ENCODE measurements at regions not wholly inside any gene's neighbourhood (a gene's known extent, or its start where the extent isn't known, plus 50 kb on each side); places are given as distances from the start of the nearest gene placed in this dataset.

DNA sequence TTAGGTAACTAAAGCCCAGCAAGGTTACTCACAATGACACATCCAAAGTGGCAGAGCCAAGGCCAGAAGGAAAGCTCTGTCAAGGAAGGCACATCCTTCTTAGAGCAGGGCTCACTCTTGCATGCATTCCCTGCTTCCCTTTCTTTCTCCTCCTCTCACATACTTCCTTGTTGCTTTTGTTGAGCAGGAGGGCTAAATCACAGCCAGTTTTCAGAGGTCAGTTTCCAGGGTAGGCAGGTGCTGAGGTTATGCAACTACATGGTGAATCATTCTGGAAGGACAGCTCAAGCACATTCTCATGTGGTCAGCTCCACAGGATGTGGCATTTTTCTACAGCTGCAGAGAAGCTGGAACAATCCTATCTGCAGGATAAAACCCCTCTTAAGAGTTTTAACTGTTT lies 275.6 kb downstream of the ZNF621 start:
- TF ChIP-seq, protein P1, sequence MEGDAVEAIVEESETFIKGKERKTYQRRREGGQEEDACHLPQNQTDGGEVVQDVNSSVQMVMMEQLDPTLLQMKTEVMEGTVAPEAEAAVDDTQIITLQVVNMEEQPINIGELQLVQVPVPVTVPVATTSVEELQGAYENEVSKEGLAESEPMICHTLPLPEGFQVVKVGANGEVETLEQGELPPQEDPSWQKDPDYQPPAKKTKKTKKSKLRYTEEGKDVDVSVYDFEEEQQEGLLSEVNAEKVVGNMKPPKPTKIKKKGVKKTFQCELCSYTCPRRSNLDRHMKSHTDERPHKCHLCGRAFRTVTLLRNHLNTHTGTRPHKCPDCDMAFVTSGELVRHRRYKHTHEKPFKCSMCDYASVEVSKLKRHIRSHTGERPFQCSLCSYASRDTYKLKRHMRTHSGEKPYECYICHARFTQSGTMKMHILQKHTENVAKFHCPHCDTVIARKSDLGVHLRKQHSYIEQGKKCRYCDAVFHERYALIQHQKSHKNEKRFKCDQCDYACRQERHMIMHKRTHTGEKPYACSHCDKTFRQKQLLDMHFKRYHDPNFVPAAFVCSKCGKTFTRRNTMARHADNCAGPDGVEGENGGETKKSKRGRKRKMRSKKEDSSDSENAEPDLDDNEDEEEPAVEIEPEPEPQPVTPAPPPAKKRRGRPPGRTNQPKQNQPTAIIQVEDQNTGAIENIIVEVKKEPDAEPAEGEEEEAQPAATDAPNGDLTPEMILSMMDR (IDR thresholded peaks at IDR 0.05; ENCODE audit: low read depth, low read length) = no peak
- H3K4me3 ChIP-seq = no peak overlapping the region
- peak in 1 of 2 donors; percentile 94 for DNase-seq (ENCODE audit: low read depth in 1 of 2, low spot score in 1 of 2)
- no peaks in the 10 kb centered on the region for H3K36me3 ChIP-seq
- peak overlapping the region; percentile 10 for H3K27ac ChIP-seq
- no peaks in the 10 kb centered on the region for H3K27me3 ChIP-seq
- peaks cover 15% of the 10 kb centered on the region for H3K4me1 ChIP-seq (ENCODE audit: low read depth)
- H3K9me3 ChIP-seq (ENCODE audit: low read depth) = no peaks in the 10 kb centered on the region

DNA sequence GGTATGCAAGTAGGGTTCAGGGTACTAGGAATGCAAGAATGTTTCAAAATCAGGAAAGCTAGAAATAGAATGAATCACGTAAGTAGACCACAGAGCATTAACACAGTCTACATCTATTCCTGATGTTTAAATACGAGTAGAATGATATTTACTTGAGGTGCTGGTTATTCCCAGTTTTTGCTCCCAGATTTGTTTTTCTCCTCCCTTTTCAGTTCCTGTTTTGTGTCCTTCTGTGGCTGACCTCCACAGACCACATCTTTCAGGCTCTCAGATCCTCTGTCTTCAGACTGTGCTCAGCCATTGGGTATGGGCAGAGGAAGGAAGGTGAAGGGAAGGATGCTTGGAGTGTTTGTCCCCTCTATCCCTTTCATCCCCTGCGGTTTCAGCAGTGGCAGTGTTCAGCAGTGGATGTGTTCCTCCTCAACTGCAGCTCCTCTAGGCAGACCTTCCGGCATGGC lies 276.6 kb downstream of the ZNF621 start:
- no peaks in the 10 kb centered on the region for H3K9me3 ChIP-seq (ENCODE audit: low read depth)
- no peak overlapping the region for H3K4me3 ChIP-seq
- peaks cover 15% of the 10 kb centered on the region for H3K4me1 ChIP-seq (ENCODE audit: low read depth)
- no peaks in the 10 kb centered on the region for H3K36me3 ChIP-seq
- TF ChIP-seq, protein P1 (IDR thresholded peaks at IDR 0.05; ENCODE audit: low read depth, low read length) = no peak
- H3K27me3 ChIP-seq = no peaks in the 10 kb centered on the region
- no peak overlapping the region for H3K27ac ChIP-seq
- DNase-seq (ENCODE audit: low read depth in 1 of 2, low spot score in 1 of 2) = peak in 1 of 2 donors; percentile 21

GRCh38 chr3:40803311-40803710 lies 278.6 kb downstream of the ZNF621 start:
- TF ChIP-seq, protein P1 (IDR thresholded peaks at IDR 0.05; ENCODE audit: low read depth, low read length) = no peak
- DNase-seq (ENCODE audit: low read depth in 1 of 2, low spot score in 1 of 2) = no peak
- H3K36me3 ChIP-seq = no peaks in the 10 kb centered on the region
- H3K27me3 ChIP-seq = no peaks in the 10 kb centered on the region
- no peak overlapping the region for H3K27ac ChIP-seq
- no peak overlapping the region for H3K4me3 ChIP-seq
- H3K4me1 ChIP-seq (ENCODE audit: low read depth) = peaks cover 15% of the 10 kb centered on the region
- H3K9me3 ChIP-seq (ENCODE audit: low read depth) = no peaks in the 10 kb centered on the region

DNA sequence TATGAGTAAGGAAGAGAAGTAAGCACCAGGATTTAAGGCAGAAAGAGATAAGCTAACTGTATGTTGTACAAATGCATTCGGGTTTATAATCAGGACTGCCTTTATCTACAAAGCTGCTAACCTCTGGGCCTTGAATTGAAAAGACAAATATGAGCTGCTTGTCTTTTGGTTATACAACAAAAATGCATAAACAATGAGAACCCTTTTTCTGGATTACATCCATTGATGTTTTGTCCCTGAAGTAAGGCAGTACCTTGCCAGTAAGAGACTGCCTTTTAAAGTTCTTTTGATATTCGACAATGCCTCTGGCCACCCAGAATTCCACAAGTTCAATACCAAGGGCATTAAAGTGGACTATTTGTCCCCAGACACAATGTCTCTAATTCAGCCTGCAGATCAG lies 280.7 kb downstream of the ZNF621 start:
- Histone ChIP-seq H3K9me3 (ENCODE audit: low read depth) (no peaks in the 10 kb centered on the region), H3K27ac (no peak overlapping the region), H3K27me3 (no peaks in the 10 kb centered on the region), H3K36me3 (no peaks in the 10 kb centered on the region), H3K4me1 (ENCODE audit: low read depth) (peaks cover 15% of the 10 kb centered on the region), H3K4me3 (no peak overlapping the region)
- TF ChIP-seq, protein P1 (IDR thresholded peaks at IDR 0.05; ENCODE audit: low read depth, low read length) = no peak
- no peak for DNase-seq (ENCODE audit: low read depth in 1 of 2, low spot score in 1 of 2)

DNA sequence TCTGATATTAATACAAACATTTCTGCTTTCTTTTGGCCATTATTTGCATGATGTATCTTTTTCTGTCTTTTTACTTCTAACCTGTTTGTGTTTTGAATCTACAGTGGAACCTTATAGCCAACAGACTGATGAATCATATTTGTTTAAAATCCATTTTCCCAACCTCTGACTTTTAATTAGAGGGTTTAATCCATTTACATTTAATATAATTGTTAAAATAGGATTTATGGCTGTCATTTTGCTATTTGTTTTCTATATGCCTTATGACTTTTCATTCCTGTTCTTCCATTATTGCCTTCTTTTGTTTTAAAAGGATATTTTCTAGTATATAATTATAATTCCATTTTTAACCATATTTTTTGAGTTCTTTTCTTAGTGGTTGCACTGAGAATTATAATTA lies 286.1 kb downstream of the ZNF621 start:
- Histone ChIP-seq H3K27me3 (no peaks in the 10 kb centered on the region), H3K36me3 (no peaks in the 10 kb centered on the region), H3K4me1 (ENCODE audit: low read depth) (no peaks in the 10 kb centered on the region), H3K9me3 (ENCODE audit: low read depth) (no peaks in the 10 kb centered on the region), H3K4me3 (no peak overlapping the region), H3K27ac (no peak overlapping the region)
- DNase-seq (ENCODE audit: low read depth in 1 of 2, low spot score in 1 of 2) = no peak
- TF ChIP-seq, protein P1 (IDR thresholded peaks at IDR 0.05; ENCODE audit: low read depth, low read length) = no peak

DNA sequence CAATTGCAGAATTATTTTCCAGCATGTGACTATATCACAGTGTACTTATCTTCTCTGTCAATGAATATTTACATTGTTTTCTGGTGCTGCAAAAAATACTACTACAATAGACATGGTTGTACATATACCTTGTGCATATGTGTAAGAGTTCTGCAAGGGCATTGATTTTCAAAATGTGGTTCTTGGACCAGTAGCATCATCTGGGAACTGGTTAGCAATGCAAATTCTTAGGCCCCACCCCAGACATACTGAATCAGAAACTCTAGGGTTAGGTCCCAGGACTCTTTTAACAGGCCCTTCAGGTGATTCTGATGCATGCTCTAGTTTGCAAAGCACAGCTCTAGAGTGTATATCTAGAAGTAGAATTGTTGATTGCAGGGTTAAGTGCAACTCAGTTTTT lies 292.3 kb downstream of the ZNF621 start:
- no peak for DNase-seq (ENCODE audit: low read depth in 1 of 2, low spot score in 1 of 2)
- TF ChIP-seq, protein P1 (IDR thresholded peaks at IDR 0.05; ENCODE audit: low read depth, low read length) = no peak

More for the DNA sequence above, 292.3 kb downstream of the ZNF621 start:
- H3K9me3 ChIP-seq (ENCODE audit: low read depth) = no peaks in the 10 kb centered on the region
- H3K27me3 ChIP-seq = no peaks in the 10 kb centered on the region
- H3K27ac ChIP-seq = no peak overlapping the region
- H3K4me3 ChIP-seq = no peak overlapping the region
- no peaks in the 10 kb centered on the region for H3K4me1 ChIP-seq (ENCODE audit: low read depth)
- H3K36me3 ChIP-seq = no peaks in the 10 kb centered on the region
